ENCODE measurements at regions not wholly inside any gene's neighbourhood (a gene's known extent, or its start where the extent isn't known, plus 50 kb on each side); places are given as distances from the start of the nearest gene placed in this dataset.

DNA sequence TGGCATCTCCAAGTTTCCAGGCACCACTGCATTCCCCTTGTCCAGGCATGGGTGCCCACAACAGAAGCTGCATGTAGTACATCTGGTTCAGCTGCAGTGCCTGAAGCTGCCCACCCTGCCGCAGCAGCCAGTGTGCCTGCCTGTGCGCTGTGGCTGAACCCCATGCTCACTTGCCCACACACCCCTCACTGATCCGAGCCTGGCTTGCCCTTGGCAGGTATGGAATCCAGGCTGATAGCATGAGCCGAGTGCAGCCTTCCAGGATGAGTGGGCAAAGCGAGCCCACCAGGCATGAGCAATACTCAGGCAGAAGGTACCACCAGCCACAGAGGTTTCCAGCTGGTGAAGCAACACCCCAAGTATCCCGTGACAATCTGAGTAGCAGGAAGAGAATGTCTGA lies 280.3 kb upstream of the KLF12 start:
- no peak overlapping the region for H3K27ac ChIP-seq (ENCODE audit: low read depth, low read length, poor library complexity, severe bottlenecking)
- H3K4me1 ChIP-seq (ENCODE audit: insufficient read depth, low read length, severe bottlenecking), result no peaks in the 10 kb centered on the region
- no peaks in the 10 kb centered on the region for H3K79me2 ChIP-seq (ENCODE audit: insufficient read depth, low read length)
- H3K4me3 ChIP-seq (ENCODE audit: low read depth, low read length, poor library complexity, severe bottlenecking), result no peak overlapping the region
- no peaks in the 10 kb centered on the region for H4K20me1 ChIP-seq (ENCODE audit: insufficient read depth, low read length)
- no peaks in the 10 kb centered on the region for H3K9me2 ChIP-seq (ENCODE audit: low read depth, low read length)
- no peaks in the 10 kb centered on the region for H3K9me3 ChIP-seq (ENCODE audit: low read length)
- H3K36me3 ChIP-seq (ENCODE audit: insufficient read depth, low read length), result no peaks in the 10 kb centered on the region
- H3F3A ChIP-seq (ENCODE audit: insufficient read depth, low read length), result no peaks in the 10 kb centered on the region
- H3K27me3 ChIP-seq (ENCODE audit: insufficient read depth, low read length), result no peaks in the 10 kb centered on the region
- TF ChIP-seq, protein P1, sequence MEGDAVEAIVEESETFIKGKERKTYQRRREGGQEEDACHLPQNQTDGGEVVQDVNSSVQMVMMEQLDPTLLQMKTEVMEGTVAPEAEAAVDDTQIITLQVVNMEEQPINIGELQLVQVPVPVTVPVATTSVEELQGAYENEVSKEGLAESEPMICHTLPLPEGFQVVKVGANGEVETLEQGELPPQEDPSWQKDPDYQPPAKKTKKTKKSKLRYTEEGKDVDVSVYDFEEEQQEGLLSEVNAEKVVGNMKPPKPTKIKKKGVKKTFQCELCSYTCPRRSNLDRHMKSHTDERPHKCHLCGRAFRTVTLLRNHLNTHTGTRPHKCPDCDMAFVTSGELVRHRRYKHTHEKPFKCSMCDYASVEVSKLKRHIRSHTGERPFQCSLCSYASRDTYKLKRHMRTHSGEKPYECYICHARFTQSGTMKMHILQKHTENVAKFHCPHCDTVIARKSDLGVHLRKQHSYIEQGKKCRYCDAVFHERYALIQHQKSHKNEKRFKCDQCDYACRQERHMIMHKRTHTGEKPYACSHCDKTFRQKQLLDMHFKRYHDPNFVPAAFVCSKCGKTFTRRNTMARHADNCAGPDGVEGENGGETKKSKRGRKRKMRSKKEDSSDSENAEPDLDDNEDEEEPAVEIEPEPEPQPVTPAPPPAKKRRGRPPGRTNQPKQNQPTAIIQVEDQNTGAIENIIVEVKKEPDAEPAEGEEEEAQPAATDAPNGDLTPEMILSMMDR (IDR thresholded peaks at IDR 0.05; ENCODE audit: low read length), result no peak
- TF ChIP-seq EZH2 (IDR thresholded peaks at IDR 0.05; ENCODE audit: borderline replicate concordance, low read length), result no peak
- H2AFZ ChIP-seq (ENCODE audit: low read length), result no peak overlapping the region
- H3K4me2 ChIP-seq (ENCODE audit: low read length), result no peak overlapping the region
- H3K9ac ChIP-seq (ENCODE audit: low read length), result no peak overlapping the region

DNA sequence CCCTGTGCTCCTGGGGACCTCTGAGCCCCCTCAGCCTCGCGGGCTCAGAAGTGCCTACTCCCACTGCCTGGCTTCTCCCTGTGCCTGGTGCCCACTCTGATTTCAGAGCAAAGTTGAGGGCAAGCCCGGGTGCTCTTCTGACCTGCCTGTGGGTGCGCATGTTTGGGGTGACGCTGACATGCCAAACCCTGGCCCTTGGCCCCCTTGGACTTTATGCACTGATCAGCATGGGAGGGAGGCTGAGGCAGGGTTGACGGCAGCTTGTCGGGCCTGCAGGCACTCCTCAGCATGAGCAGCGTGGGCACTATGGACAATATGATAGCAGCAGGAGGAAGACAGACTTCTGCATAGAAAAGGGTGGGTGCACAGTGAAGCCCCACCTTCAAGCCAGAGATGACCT lies 279.3 kb upstream of the KLF12 start:
- H3K4me1 ChIP-seq (ENCODE audit: insufficient read depth, low read length, severe bottlenecking), result no peaks in the 10 kb centered on the region
- no peaks in the 10 kb centered on the region; the same call in 1 of the 2 replicates for H3K9me2 ChIP-seq (ENCODE audit: low read depth, low read length)
- no peaks in the 10 kb centered on the region for H3K79me2 ChIP-seq (ENCODE audit: insufficient read depth, low read length)
- no peaks in the 10 kb centered on the region for H4K20me1 ChIP-seq (ENCODE audit: insufficient read depth, low read length)
- no peaks in the 10 kb centered on the region for H3K9me3 ChIP-seq (ENCODE audit: low read length)
- no peak overlapping the region for H2AFZ ChIP-seq (ENCODE audit: low read length)
- H3K36me3 ChIP-seq (ENCODE audit: insufficient read depth, low read length), result no peaks in the 10 kb centered on the region
- no peak overlapping the region for H3K4me3 ChIP-seq (ENCODE audit: low read depth, low read length, poor library complexity, severe bottlenecking)
- H3K27me3 ChIP-seq (ENCODE audit: insufficient read depth, low read length), result no peaks in the 10 kb centered on the region
- H3K27ac ChIP-seq (ENCODE audit: low read depth, low read length, poor library complexity, severe bottlenecking), result no peak overlapping the region
- H3K9ac ChIP-seq (ENCODE audit: low read length), result no peak overlapping the region
- H3F3A ChIP-seq (ENCODE audit: insufficient read depth, low read length), result no peaks in the 10 kb centered on the region
- TF ChIP-seq EZH2 (IDR thresholded peaks at IDR 0.05; ENCODE audit: borderline replicate concordance, low read length), result no peak
- TF ChIP-seq, protein P1 (IDR thresholded peaks at IDR 0.05; ENCODE audit: low read length), result no peak
- H3K4me2 ChIP-seq (ENCODE audit: low read length), result no peak overlapping the region

DNA sequence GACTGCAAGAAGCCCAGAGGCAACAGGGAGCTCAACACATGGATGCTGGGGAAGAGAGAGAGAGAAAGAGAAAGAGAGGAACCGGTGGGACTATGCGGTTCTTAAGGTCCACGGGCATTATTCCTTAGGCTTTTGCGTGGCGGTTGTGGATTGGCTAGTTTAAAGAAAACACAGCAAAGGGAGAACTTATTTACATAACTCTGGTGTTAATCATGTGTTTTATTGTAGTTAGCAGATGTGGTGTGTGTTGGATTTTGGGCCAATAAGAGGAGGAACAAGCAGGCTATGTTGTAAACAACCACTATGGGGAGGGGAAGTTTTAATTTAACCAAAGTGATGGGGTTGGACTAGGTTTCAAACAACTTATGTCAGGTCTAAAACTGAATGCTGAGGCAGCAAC lies 275.3 kb upstream of the KLF12 start:
- H3K27me3 ChIP-seq (ENCODE audit: insufficient read depth, low read length), result no peaks in the 10 kb centered on the region
- no peak overlapping the region for H3K4me2 ChIP-seq (ENCODE audit: low read length)
- no peaks in the 10 kb centered on the region for H4K20me1 ChIP-seq (ENCODE audit: insufficient read depth, low read length)
- H3K36me3 ChIP-seq (ENCODE audit: insufficient read depth, low read length), result no peaks in the 10 kb centered on the region
- H2AFZ ChIP-seq (ENCODE audit: low read length), result no peak overlapping the region
- H3F3A ChIP-seq (ENCODE audit: insufficient read depth, low read length), result no peaks in the 10 kb centered on the region
- no peak overlapping the region for H3K4me3 ChIP-seq (ENCODE audit: low read depth, low read length, poor library complexity, severe bottlenecking)
- no peak overlapping the region for H3K9ac ChIP-seq (ENCODE audit: low read length)
- TF ChIP-seq, protein P1 (IDR thresholded peaks at IDR 0.05; ENCODE audit: low read length), result no peak
- TF ChIP-seq EZH2 (IDR thresholded peaks at IDR 0.05; ENCODE audit: borderline replicate concordance, low read length), result no peak
- H3K4me1 ChIP-seq (ENCODE audit: insufficient read depth, low read length, severe bottlenecking), result no peaks in the 10 kb centered on the region
- H3K9me3 ChIP-seq (ENCODE audit: low read length), result no peaks in the 10 kb centered on the region
- no peaks in the 10 kb centered on the region for H3K79me2 ChIP-seq (ENCODE audit: insufficient read depth, low read length)
- H3K27ac ChIP-seq (ENCODE audit: low read depth, low read length, poor library complexity, severe bottlenecking), result no peak overlapping the region
- no peaks in the 10 kb centered on the region; the same call in 1 of the 2 replicates for H3K9me2 ChIP-seq (ENCODE audit: low read depth, low read length)

Data from OCI-LY1 (cell line).